Naive thymus-derived CD4-positive, alpha-beta T cell (primary cell): ENCODE measurements at regions not wholly inside any gene's neighbourhood (a gene's known extent, or its start where the extent isn't known, plus 50 kb on each side); places are given as distances from the start of the nearest gene placed in this dataset.

Experiments used
- ATAC-seq: fragments of 150-1000 bp; cut with Tn5 transposase; 2 replicates; pipeline ENCODE4 v1.10.0; 2021; ENCODE audit warnings: mild to moderate bottlenecking, moderate library complexity
- CTCF ChIA-PET: fragments of 350-600 bp; sonication (Branson Sonifier 250); formaldehyde crosslinking; loops from one replicate; lab custom pipeline; 2021; ENCODE audit warnings: antibody characterized with exemption; lab: Charles Lee
- POLR2A ChIA-PET: fragments of 350-600 bp; sonication (Branson Sonifier 250); formaldehyde crosslinking; loops from one replicate; lab custom pipeline; 2021; ENCODE audit warnings: antibody characterized with exemption, inconsistent platforms; lab: Charles Lee
- DNase-seq, 9 donors: peaks; one replicate each; pipeline versions ENCODE4 v3.0.0 to v3.0.0-alpha.2; 2020 to 2022; ENCODE audit warnings: mixed read lengths in 1 of 9
- H3K27ac ChIP-seq: one replicate; pipeline ENCODE4 v1.7.0; 2013; ENCODE audit warnings: mild to moderate bottlenecking, low read depth, low read length, moderate library complexity
- H3K27me3 ChIP-seq, 2 donors: one replicate each; pipeline ENCODE4 v1.7.0; 2013; ENCODE audit warnings: low read length in 2 of 2, mild to moderate bottlenecking in 2 of 2, moderate library complexity in 2 of 2; ENCODE audit not compliant: control insufficient read depth in 2 of 2, insufficient read depth in 2 of 2
- H3K36me3 ChIP-seq, 3 experiments: 1 replicate in 2 of 3; 2 replicates in 1 of 3; pipeline ENCODE4 v1.7.0; 2013; ENCODE audit warnings: low read length in 3 of 3, mild to moderate bottlenecking in 3 of 3, moderate library complexity in 1 of 3; ENCODE audit not compliant: insufficient read depth in 3 of 3, control insufficient read depth in 2 of 3
- H3K4me1 ChIP-seq, 2 donors: one replicate each; pipeline ENCODE4 v1.7.0; 2013; ENCODE audit warnings: low read length in 2 of 2, mild to moderate bottlenecking in 2 of 2, moderate library complexity in 1 of 2; ENCODE audit not compliant: control insufficient read depth in 2 of 2, insufficient read depth in 2 of 2
- H3K4me3 ChIP-seq: 2 replicates; pipeline ENCODE4 v1.7.0; 2013; ENCODE audit warnings: mild to moderate bottlenecking, low read length
- H3K9me3 ChIP-seq, 3 experiments: 1 replicate in 2 of 3; 2 replicates in 1 of 3; pipeline ENCODE4 v1.7.0; 2013; ENCODE audit warnings: low read length in 3 of 3; ENCODE audit not compliant: control insufficient read depth in 2 of 3
- H3K27ac Mint-ChIP-seq, 9 donors: one replicate each; pipeline ENCODE4 v1.8.0; 2020 to 2022; ENCODE audit warnings: mixed read lengths in 9 of 9, mild to moderate bottlenecking in 8 of 9, moderate library complexity in 5 of 9, inconsistent platforms in 2 of 9
- H3K27me3 Mint-ChIP-seq, 5 donors: one replicate each; pipeline ENCODE4 v1.8.0; 2021 to 2022; ENCODE audit warnings: mixed read lengths in 5 of 5, mild to moderate bottlenecking in 1 of 5
- H3K36me3 Mint-ChIP-seq, 5 donors: one replicate each; pipeline ENCODE4 v1.8.0; 2020 to 2022; ENCODE audit warnings: mixed read lengths in 5 of 5, mild to moderate bottlenecking in 3 of 5, inconsistent platforms in 1 of 5
- H3K4me1 Mint-ChIP-seq, 7 donors: one replicate each; pipeline ENCODE4 v1.8.0; 2020 to 2022; ENCODE audit warnings: mixed read lengths in 7 of 7, mild to moderate bottlenecking in 3 of 7, inconsistent platforms in 1 of 7
- H3K4me3 Mint-ChIP-seq, 10 donors: one replicate each; pipeline ENCODE4 v1.8.0; 2020 to 2022; ENCODE audit warnings: mild to moderate bottlenecking in 10 of 10, mixed read lengths in 10 of 10, moderate library complexity in 6 of 10, inconsistent platforms in 2 of 10
- H3K9me3 Mint-ChIP-seq, 11 donors: one replicate each; pipeline ENCODE4 v1.8.0; 2020 to 2022; ENCODE audit warnings: mixed read lengths in 11 of 11, mild to moderate bottlenecking in 4 of 11, inconsistent platforms in 1 of 11, moderate library complexity in 1 of 11
- intact Hi-C, 2 donors: fragments of 100-400 bp; cut with micrococcal nuclease; formaldehyde crosslinking; loops; one replicate each; pipeline ENCODE4 v1.15.1; 2023

DNA sequence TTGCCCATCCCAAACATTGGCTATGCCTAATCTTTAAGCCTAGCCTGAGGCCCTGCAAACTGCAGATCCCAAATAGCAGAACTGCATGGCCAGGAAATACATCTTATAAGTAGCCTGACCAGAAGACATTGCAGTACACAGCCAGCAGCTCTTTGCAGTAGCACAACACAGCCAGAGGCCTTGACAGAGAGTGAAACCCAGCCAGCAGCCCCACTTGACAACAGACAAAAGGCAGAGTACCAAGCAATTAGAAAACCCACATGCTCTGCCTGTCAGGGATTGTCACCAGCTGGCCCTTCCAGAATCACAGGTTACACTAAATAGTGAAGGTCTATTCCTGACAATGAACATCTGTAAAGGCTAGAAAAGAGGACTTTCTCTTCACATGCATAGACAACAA lies 242.8 kb upstream of the TMEM72 start:
- intact Hi-C loops, result no loop called here
- H3K4me3 Mint-ChIP-seq, result no peak overlapping the region

DNA sequence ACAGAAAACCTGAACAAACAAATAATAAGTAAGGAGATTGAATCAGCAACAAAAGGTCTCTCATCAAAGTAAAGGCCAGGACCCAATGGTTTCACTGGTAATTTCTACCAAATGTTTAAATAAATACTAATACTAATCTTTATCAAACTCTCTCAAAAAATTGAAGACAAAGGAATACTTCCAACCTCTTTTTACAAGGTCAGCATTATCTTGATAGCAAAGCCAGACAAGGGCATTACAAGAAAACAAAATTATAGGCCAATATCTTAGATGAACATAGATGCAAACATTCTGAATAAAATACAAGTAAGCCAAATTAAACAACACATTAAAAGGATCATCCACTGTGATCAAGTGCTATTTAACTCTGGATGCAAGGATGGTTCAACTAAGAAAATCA lies 239.8 kb upstream of the TMEM72 start:
- no peaks in the 10 kb centered on the region for H3K4me1 Mint-ChIP-seq
- H3K9me3 Mint-ChIP-seq, result peaks cover 0 to 6% (median 0%) of the 10 kb centered on the region in 11 donors
- H3K27me3 Mint-ChIP-seq, result peaks cover 0 to 3% (median 0%) of the 10 kb centered on the region in 5 donors
- H3K27ac ChIP-seq, result no peak overlapping the region
- H3K36me3 Mint-ChIP-seq, result no peaks in the 10 kb centered on the region
- DNase-seq (no peak), ATAC-seq (no peak)
- no peaks in the 10 kb centered on the region for H3K4me1 ChIP-seq
- no peaks in the 10 kb centered on the region for H3K27me3 ChIP-seq
- no peaks in the 10 kb centered on the region for H3K9me3 ChIP-seq
- H3K4me3 Mint-ChIP-seq, result no peak overlapping the region
- H3K4me3 ChIP-seq, result no peak overlapping the region
- intact Hi-C loops, result no loop called here
- no peak overlapping the region for H3K27ac Mint-ChIP-seq
- ChIA-PET CTCF (no interaction called here), POLR2A (no interaction called here)
- no peaks in the 10 kb centered on the region for H3K36me3 ChIP-seq

More for the DNA sequence above, 242.8 kb upstream of the TMEM72 start:
- ATAC-seq (no peak), DNase-seq (no peak)
- Mint-ChIP-seq H3K36me3 (no peaks in the 10 kb centered on the region), H3K4me1 (no peaks in the 10 kb centered on the region), H3K9me3 (peaks cover 0 to 6% (median 2%) of the 10 kb centered on the region in 11 donors), H3K27me3 (peaks cover 0 to 6% (median 0%) of the 10 kb centered on the region in 5 donors), H3K27ac (no peak overlapping the region)
- H3K27ac ChIP-seq, result no peak overlapping the region
- H3K36me3 ChIP-seq, result no peaks in the 10 kb centered on the region
- H3K9me3 ChIP-seq, result no peaks in the 10 kb centered on the region
- H3K4me3 ChIP-seq, result no peak overlapping the region
- ChIA-PET POLR2A (no interaction called here), CTCF (no interaction called here)
- no peaks in the 10 kb centered on the region for H3K27me3 ChIP-seq
- no peaks in the 10 kb centered on the region for H3K4me1 ChIP-seq

DNA sequence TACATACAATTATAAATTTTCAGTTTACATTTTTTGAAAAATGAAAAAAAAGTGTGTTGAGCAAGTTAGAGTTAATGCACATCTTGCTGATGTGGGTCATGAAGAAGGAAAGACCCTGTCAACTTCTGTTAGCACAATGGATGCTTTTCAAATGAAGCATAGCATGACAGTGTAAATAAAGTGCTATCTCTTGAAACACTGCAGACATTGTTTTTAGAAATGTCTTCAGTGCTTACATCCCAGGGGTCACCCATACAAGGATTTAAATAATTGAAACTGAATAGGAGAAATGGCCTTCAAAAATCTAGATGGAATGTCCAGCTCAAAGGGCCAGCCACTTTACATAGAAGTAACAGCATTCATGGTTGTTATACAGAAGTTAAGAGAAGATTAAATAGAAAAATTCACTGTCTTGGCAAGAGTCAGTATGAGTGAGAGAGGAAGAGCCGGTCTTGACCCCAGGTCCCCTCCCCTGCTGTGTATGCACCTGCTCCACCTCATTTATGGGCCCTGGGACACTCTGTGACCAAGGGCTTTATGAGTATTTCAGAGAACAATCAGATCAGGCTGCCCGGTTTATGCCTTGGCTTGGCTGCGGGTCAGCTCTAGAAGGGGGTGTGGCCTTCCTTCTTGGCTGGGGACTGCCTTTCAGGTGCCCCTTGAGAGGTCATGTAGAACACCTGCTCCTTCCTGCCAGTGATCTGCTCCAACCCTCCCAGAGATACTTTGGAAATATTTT lies 237.7 kb upstream of the TMEM72 start:
- no peaks in the 10 kb centered on the region for H3K27me3 ChIP-seq
- Mint-ChIP-seq H3K27ac (no peak overlapping the region), H3K4me3 (no peak overlapping the region), H3K27me3 (peaks cover 0 to 5% (median 0%) of the 10 kb centered on the region in 5 donors), H3K36me3 (no peaks in the 10 kb centered on the region), H3K4me1 (no peaks in the 10 kb centered on the region), H3K9me3 (peaks cover 0 to 6% (median 0%) of the 10 kb centered on the region in 11 donors)
- no peak overlapping the region for H3K4me3 ChIP-seq
- H3K27ac ChIP-seq, result no peak overlapping the region
- H3K4me1 ChIP-seq, result no peaks in the 10 kb centered on the region
- ChIA-PET CTCF (no interaction called here), POLR2A (no interaction called here)
- intact Hi-C loops, result no loop called here
- ATAC-seq (no peak), DNase-seq (no peak)
- H3K9me3 ChIP-seq, result no peaks in the 10 kb centered on the region
- H3K36me3 ChIP-seq, result no peaks in the 10 kb centered on the region

DNA sequence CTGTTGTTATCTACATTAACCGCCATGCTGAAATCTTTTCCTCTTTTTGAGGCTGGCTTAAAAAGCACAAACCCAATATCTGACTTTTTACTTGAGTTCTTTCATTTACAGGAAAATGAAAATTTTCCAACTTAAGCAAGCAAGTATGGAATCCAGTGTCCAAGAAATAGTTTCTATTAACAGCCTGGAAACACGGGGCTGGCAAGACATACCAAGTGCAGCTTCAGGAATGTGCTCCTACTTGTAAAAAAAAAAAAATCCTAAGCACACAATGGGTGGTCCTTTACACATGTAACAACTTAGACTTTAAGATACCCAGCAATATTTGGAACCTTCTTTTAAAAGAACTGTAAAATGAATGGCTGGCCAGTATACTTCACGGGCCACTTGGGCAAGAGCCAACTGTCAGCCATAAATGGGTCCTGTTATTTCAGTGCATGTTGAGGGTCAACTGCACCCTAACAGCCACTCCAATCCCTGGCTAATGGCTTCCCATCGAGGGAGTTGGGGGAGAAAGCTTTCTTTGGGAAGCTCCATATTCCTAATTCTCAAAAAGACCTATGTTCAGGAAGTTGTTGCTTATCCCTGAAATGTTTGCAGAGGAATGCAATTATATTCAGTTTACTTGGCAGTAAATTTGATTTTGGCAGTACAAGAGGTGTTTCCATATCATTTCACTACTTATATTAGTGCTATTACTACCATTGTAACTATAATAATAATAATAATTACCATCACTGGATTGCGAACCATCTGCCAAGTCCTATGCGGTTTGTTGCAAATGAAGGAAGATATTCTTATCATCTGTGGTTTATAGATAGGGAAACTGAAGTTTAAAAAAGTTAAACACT lies 236.4 kb upstream of the TMEM72 start:
- POLR2A ChIA-PET, result no interaction called here
- Histone ChIP-seq H3K9me3 (no peaks in the 10 kb centered on the region), H3K4me3 (no peak overlapping the region), H3K4me1 (no peaks in the 10 kb centered on the region), H3K36me3 (no peaks in the 10 kb centered on the region), H3K27me3 (no peaks in the 10 kb centered on the region), H3K27ac (no peak overlapping the region)
- DNase-seq (no peak), ATAC-seq (no peak)
- Mint-ChIP-seq H3K36me3 (no peaks in the 10 kb centered on the region), H3K27ac (no peak overlapping the region), H3K4me3 (no peak overlapping the region), H3K27me3 (peaks cover 0 to 5% (median 0%) of the 10 kb centered on the region in 5 donors), H3K9me3 (no peaks in the 10 kb centered on the region), H3K4me1 (no peaks in the 10 kb centered on the region)
- intact Hi-C loops, result no loop called here
- CTCF ChIA-PET, result no interaction called here

DNA sequence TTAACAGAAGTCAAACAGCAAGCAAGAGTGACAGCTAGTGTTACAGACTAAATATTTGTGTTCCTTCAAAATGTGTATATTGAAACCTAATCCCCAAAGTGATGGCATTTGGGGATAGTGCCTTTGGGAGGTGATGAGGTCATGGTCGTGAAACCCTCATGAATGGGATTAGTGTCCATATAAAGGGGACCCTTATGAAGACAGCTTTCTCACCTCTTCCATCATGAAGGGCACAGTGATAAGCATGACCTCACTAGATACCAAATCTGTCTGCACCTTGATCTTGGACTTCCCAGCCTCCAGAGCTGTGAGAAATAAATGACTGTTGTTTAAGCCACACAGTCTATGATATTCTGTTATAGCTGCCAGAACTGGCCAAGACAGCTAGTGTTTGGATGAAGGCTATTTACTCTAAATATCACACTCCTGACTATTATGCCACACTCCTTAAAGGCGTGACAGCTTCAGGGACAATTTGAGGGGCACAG lies 235.7 kb upstream of the TMEM72 start:
- intact Hi-C loops, result no loop called here
- no peaks in the 10 kb centered on the region for H3K4me1 ChIP-seq
- H3K4me3 ChIP-seq, result no peak overlapping the region
- no peak overlapping the region for H3K27ac Mint-ChIP-seq
- H3K36me3 Mint-ChIP-seq, result no peaks in the 10 kb centered on the region
- no peaks in the 10 kb centered on the region for H3K36me3 ChIP-seq
- ATAC-seq (no peak), DNase-seq (no peak)
- H3K27me3 Mint-ChIP-seq, result peaks cover 0 to 5% (median 0%) of the 10 kb centered on the region in 5 donors
- H3K9me3 ChIP-seq, result no peaks in the 10 kb centered on the region
- no peaks in the 10 kb centered on the region for H3K4me1 Mint-ChIP-seq
- H3K4me3 Mint-ChIP-seq, result no peak overlapping the region
- no peak overlapping the region for H3K27ac ChIP-seq
- ChIA-PET CTCF (no interaction called here), POLR2A (no interaction called here)
- no peaks in the 10 kb centered on the region for H3K9me3 Mint-ChIP-seq
- H3K27me3 ChIP-seq, result no peaks in the 10 kb centered on the region

DNA sequence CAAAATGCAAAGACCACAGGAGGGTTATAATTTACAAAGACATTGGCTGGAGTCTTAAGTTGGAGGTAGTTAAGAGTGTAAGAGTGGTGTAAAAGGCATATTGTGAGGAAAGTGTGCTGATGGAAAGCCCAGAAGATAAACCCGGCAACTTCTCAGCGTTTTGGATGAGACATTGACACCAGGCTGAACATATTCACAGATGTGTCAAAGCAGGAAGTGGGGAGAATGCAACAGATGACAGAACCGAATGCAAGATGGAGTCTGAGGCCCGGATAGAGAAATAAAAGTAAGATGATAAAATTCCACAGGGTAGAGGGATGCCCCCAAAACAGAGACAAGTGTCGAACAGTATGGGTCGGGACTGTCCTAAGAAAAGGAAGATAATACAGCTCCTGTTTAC lies 230.4 kb upstream of the TMEM72 start:
- no peak for DNase-seq
- H3K4me3 ChIP-seq, result no peak overlapping the region
- ATAC-seq, result no peak
- CTCF ChIA-PET, result interaction anchor here (0.6 kb wide), 1 partner anchor 16 kb away, joined by 3 read pairs; no protein-coding TSS in a partner anchor
- POLR2A ChIA-PET, result no interaction called here
- H3K9me3 ChIP-seq, result no peaks in the 10 kb centered on the region
- peaks cover 0 to 3% (median 0%) of the 10 kb centered on the region in 7 donors for H3K4me1 Mint-ChIP-seq
- H3K36me3 ChIP-seq, result no peaks in the 10 kb centered on the region
- intact Hi-C loops, result no loop called here
- H3K9me3 Mint-ChIP-seq, result peaks cover 0 to 2% (median 0%) of the 10 kb centered on the region in 11 donors
- H3K27ac ChIP-seq, result no peak overlapping the region
- no peak overlapping the region for H3K27ac Mint-ChIP-seq
- H3K36me3 Mint-ChIP-seq, result no peaks in the 10 kb centered on the region
- H3K4me3 Mint-ChIP-seq, result no peak overlapping the region
- no peaks in the 10 kb centered on the region for H3K4me1 ChIP-seq
- H3K27me3 ChIP-seq, result no peaks in the 10 kb centered on the region
- peaks cover 0 to 9% (median 0%) of the 10 kb centered on the region in 5 donors for H3K27me3 Mint-ChIP-seq
